Dendritic cell treated with granulocyte-macrophage colony-stimulating factor and Interleukin-4, amounts not matched to agents 40 ng/mL and 50 ng/mL, for 4 days (primary cell): ENCODE measurements at regions not wholly inside any gene's neighbourhood (a gene's known extent, or its start where the extent isn't known, plus 50 kb on each side); places are given as distances from the start of the nearest gene placed in this dataset.

ENCODE experiments used
- H3K27ac Mint-ChIP-seq: one replicate; pipeline ENCODE4 v1.8.0; 2022; ENCODE audit warnings: mild to moderate bottlenecking, mixed read lengths
- H3K27me3 Mint-ChIP-seq: one replicate; pipeline ENCODE4 v1.8.0; 2022; ENCODE audit warnings: mild to moderate bottlenecking, mixed read lengths
- H3K36me3 Mint-ChIP-seq: one replicate; pipeline ENCODE4 v1.8.0; 2022; ENCODE audit warnings: low read depth, mixed read lengths
- H3K4me1 Mint-ChIP-seq: one replicate; pipeline ENCODE4 v1.8.0; 2022; ENCODE audit warnings: low read depth, mixed read lengths
- H3K4me3 Mint-ChIP-seq: one replicate; pipeline ENCODE4 v1.8.0; 2022; ENCODE audit warnings: mild to moderate bottlenecking, moderate library complexity, mixed read lengths
- H3K9me3 Mint-ChIP-seq: one replicate; pipeline ENCODE4 v1.8.0; 2022; ENCODE audit warnings: mixed read lengths
- intact Hi-C: fragments of 100-400 bp; cut with micrococcal nuclease; formaldehyde crosslinking; loops from one replicate; pipeline ENCODE4 v1.15.0; 2022

GRCh38 chr13:111451402-111451801, 131.0 kb downstream of the TEX29 start:
- intact Hi-C loops, result no loop called here
- Mint-ChIP-seq H3K36me3 (no peaks in the 10 kb centered on the region), H3K4me3 (no peak overlapping the region), H3K9me3 (peaks cover 19% of the 10 kb centered on the region), H3K27me3 (peaks cover 1% of the 10 kb centered on the region), H3K27ac (no peak overlapping the region), H3K4me1 (no peaks in the 10 kb centered on the region)

GRCh38 chr13:111456452-111457230, 136.2 kb downstream of the TEX29 start:
- Mint-ChIP-seq H3K4me3 (no peak overlapping the region), H3K4me1 (no peaks in the 10 kb centered on the region), H3K27me3 (peaks cover 3% of the 10 kb centered on the region), H3K9me3 (peaks cover 9% of the 10 kb centered on the region), H3K36me3 (no peaks in the 10 kb centered on the region), H3K27ac (no peak overlapping the region)
- intact Hi-C loops, result no loop called here

- Mint-ChIP-seq H3K4me3 (no peak overlapping the region), H3K36me3 (no peaks in the 10 kb centered on the region), H3K9me3 (peaks cover 9% of the 10 kb centered on the region), H3K4me1 (no peaks in the 10 kb centered on the region), H3K27me3 (peaks cover 5% of the 10 kb centered on the region), H3K27ac (no peak overlapping the region)
- intact Hi-C loops, result no loop called here
These were observed 137.6 kb downstream of the TEX29 start for GRCh38 chr13:111458001-111458531.

GRCh38 chr13:111458739-111459138, 138.3 kb downstream of the TEX29 start:
- H3K27ac Mint-ChIP-seq, result no peak overlapping the region
- intact Hi-C loops, result no loop called here
- peaks cover 9% of the 10 kb centered on the region for H3K9me3 Mint-ChIP-seq
- H3K4me1 Mint-ChIP-seq, result no peaks in the 10 kb centered on the region
- no peaks in the 10 kb centered on the region for H3K36me3 Mint-ChIP-seq
- no peak overlapping the region for H3K4me3 Mint-ChIP-seq
- H3K27me3 Mint-ChIP-seq, result peaks cover 8% of the 10 kb centered on the region

GRCh38 chr13:111459803-111460547, 139.5 kb downstream of the TEX29 start:
- Mint-ChIP-seq H3K27ac (no peak overlapping the region), H3K4me3 (no peak overlapping the region), H3K9me3 (peaks cover 9% of the 10 kb centered on the region), H3K36me3 (no peaks in the 10 kb centered on the region), H3K4me1 (no peaks in the 10 kb centered on the region), H3K27me3 (peaks cover 8% of the 10 kb centered on the region)
- intact Hi-C loops, result no loop called here

GRCh38 chr13:111460548-111461444, 140.4 kb downstream of the TEX29 start:
- no peaks in the 10 kb centered on the region for H3K36me3 Mint-ChIP-seq
- intact Hi-C loops, result no loop called here
- no peak overlapping the region for H3K27ac Mint-ChIP-seq

GRCh38 chr13:111461445-111462149, 141.2 kb downstream of the TEX29 start:
- H3K27me3 Mint-ChIP-seq, result peaks cover 8% of the 10 kb centered on the region
- no peaks in the 10 kb centered on the region for H3K36me3 Mint-ChIP-seq
- H3K9me3 Mint-ChIP-seq, result peaks cover 4% of the 10 kb centered on the region
- H3K27ac Mint-ChIP-seq, result no peak overlapping the region
- H3K4me1 Mint-ChIP-seq, result no peaks in the 10 kb centered on the region
- intact Hi-C loops, result no loop called here
- no peak overlapping the region for H3K4me3 Mint-ChIP-seq

More at GRCh38 chr13:111460548-111461444, 140.4 kb downstream of the TEX29 start:
- Mint-ChIP-seq H3K4me3 (no peak overlapping the region), H3K9me3 (peaks cover 9% of the 10 kb centered on the region), H3K27me3 (peaks cover 8% of the 10 kb centered on the region), H3K4me1 (no peaks in the 10 kb centered on the region)

GRCh38 chr13:111462221-111462764, 141.9 kb downstream of the TEX29 start:
- no peak overlapping the region for H3K27ac Mint-ChIP-seq
- peaks cover 8% of the 10 kb centered on the region for H3K27me3 Mint-ChIP-seq
- H3K4me1 Mint-ChIP-seq, result no peaks in the 10 kb centered on the region
- H3K9me3 Mint-ChIP-seq, result no peaks in the 10 kb centered on the region
- H3K4me3 Mint-ChIP-seq, result no peak overlapping the region
- no peaks in the 10 kb centered on the region for H3K36me3 Mint-ChIP-seq
- intact Hi-C loops, result no loop called here

- intact Hi-C loops, result no loop called here
- peaks cover 8% of the 10 kb centered on the region for H3K27me3 Mint-ChIP-seq
- no peak overlapping the region for H3K27ac Mint-ChIP-seq
- no peaks in the 10 kb centered on the region for H3K4me1 Mint-ChIP-seq
- H3K36me3 Mint-ChIP-seq, result no peaks in the 10 kb centered on the region
- H3K9me3 Mint-ChIP-seq, result no peaks in the 10 kb centered on the region
- H3K4me3 Mint-ChIP-seq, result no peak overlapping the region
These were observed 142.5 kb downstream of the TEX29 start for GRCh38 chr13:111462944-111463343.

GRCh38 chr13:111467111-111467890, 146.9 kb downstream of the TEX29 start:
- Mint-ChIP-seq H3K27ac (no peak overlapping the region), H3K4me3 (no peak overlapping the region)

GRCh38 chr13:111468037-111468959, 147.9 kb downstream of the TEX29 start:
- intact Hi-C loops, result no loop called here
- no peaks in the 10 kb centered on the region for H3K4me1 Mint-ChIP-seq
- no peak overlapping the region for H3K4me3 Mint-ChIP-seq
- H3K27me3 Mint-ChIP-seq, result peaks cover 4% of the 10 kb centered on the region
- no peak overlapping the region for H3K27ac Mint-ChIP-seq
- no peaks in the 10 kb centered on the region for H3K36me3 Mint-ChIP-seq
- H3K9me3 Mint-ChIP-seq, result no peaks in the 10 kb centered on the region

More at GRCh38 chr13:111467111-111467890, 146.9 kb downstream of the TEX29 start:
- no peaks in the 10 kb centered on the region for H3K36me3 Mint-ChIP-seq
- intact Hi-C loops, result no loop called here
- no peaks in the 10 kb centered on the region for H3K4me1 Mint-ChIP-seq
- no peaks in the 10 kb centered on the region for H3K9me3 Mint-ChIP-seq
- peaks cover 6% of the 10 kb centered on the region for H3K27me3 Mint-ChIP-seq

GRCh38 chr13:111469450-111469849, 149.0 kb downstream of the TEX29 start:
- intact Hi-C loops, result no loop called here
- Mint-ChIP-seq H3K27ac (no peak overlapping the region), H3K4me3 (no peak overlapping the region), H3K9me3 (no peaks in the 10 kb centered on the region), H3K27me3 (no peaks in the 10 kb centered on the region), H3K36me3 (no peaks in the 10 kb centered on the region), H3K4me1 (no peaks in the 10 kb centered on the region)
